Neuronal stem cell (in vitro differentiated cells): ENCODE measurements at regions not wholly inside any gene's neighbourhood (a gene's known extent, or its start where the extent isn't known, plus 50 kb on each side); places are given as distances from the start of the nearest gene placed in this dataset.

Source experiments
- DNase-seq: peaks from one replicate; pipeline ENCODE4 v3.0.0-alpha.2; 2013; ENCODE audit warnings: low spot score
- H2AFZ ChIP-seq: one replicate; pipeline ENCODE4 v1.6.1; 2013; ENCODE audit warnings: mild to moderate bottlenecking, low read length, inconsistent platforms
- H2AK5ac ChIP-seq: 2 replicates; pipeline ENCODE4 v1.6.1; 2013; ENCODE audit warnings: low read depth, mild to moderate bottlenecking, inconsistent platforms, low read length, moderate library complexity, mixed read lengths
- H2BK120ac ChIP-seq: 2 replicates; pipeline ENCODE4 v1.6.1; 2013; ENCODE audit warnings: low read depth, mild to moderate bottlenecking, inconsistent platforms, low read length, moderate library complexity, mixed read lengths
- H2BK12ac ChIP-seq: one replicate; pipeline ENCODE4 v1.6.1; 2013; ENCODE audit warnings: low read length, inconsistent platforms
- H2BK15ac ChIP-seq: 2 replicates; pipeline ENCODE4 v1.6.1; 2013; ENCODE audit warnings: mild to moderate bottlenecking, low read length, inconsistent platforms, mixed read lengths
- H2BK5ac ChIP-seq: one replicate; pipeline ENCODE4 v1.6.1; 2013; ENCODE audit warnings: inconsistent platforms, mild to moderate bottlenecking, low read length, moderate library complexity
- H3K14ac ChIP-seq: one replicate; pipeline ENCODE4 v1.6.1; 2013; ENCODE audit warnings: low read length, inconsistent platforms
- H3K18ac ChIP-seq: 2 replicates; pipeline ENCODE4 v1.6.1; 2013; ENCODE audit warnings: low read length, inconsistent platforms
- H3K23ac ChIP-seq: 2 replicates; pipeline ENCODE4 v1.6.1; 2013; ENCODE audit warnings: low read depth, mild to moderate bottlenecking, mixed read lengths, low read length, inconsistent platforms; ENCODE audit not compliant: poor library complexity
- H3K27ac ChIP-seq: replicated peaks from 3 replicates; pipeline ENCODE4 v1.5.1; 2013; ENCODE audit warnings: low read length, inconsistent platforms
- H3K27me3 ChIP-seq, 3 experiments: 2 replicates each; pipeline ENCODE4 v1.6.1; 2013; ENCODE audit warnings: low read length in 3 of 3, mild to moderate bottlenecking in 2 of 3, inconsistent platforms in 1 of 3, low read depth in 1 of 3, mixed read lengths in 1 of 3, moderate library complexity in 1 of 3; ENCODE audit not compliant: control insufficient read depth in 3 of 3, insufficient read depth in 3 of 3
- H3K36me3 ChIP-seq, 2 donors: replicated peaks in 1 of 2; 2 replicates each; pipeline ENCODE4 v1.6.1; 2013; ENCODE audit warnings: low read length in 2 of 2; ENCODE audit not compliant: control insufficient read depth in 2 of 2, insufficient read depth in 2 of 2
- H3K4ac ChIP-seq: 2 replicates; pipeline ENCODE4 v1.6.1; 2013; ENCODE audit warnings: inconsistent platforms, mild to moderate bottlenecking, low read length, moderate library complexity
- H3K4me1 ChIP-seq, 2 donors: 1 replicate in 1 of 2; 2 replicates in 1 of 2; pipeline ENCODE4 v1.6.1; 2013; ENCODE audit warnings: low read length in 2 of 2, low read depth in 1 of 2; ENCODE audit not compliant: control insufficient read depth in 2 of 2, insufficient read depth in 1 of 2
- H3K4me2 ChIP-seq: one replicate; pipeline ENCODE4 v1.6.1; 2013; ENCODE audit warnings: mild to moderate bottlenecking, low read length, inconsistent platforms; ENCODE audit not compliant: insufficient read depth, poor library complexity, severe bottlenecking
- H3K4me3 ChIP-seq, 2 donors: 2 replicates each; pipeline ENCODE4 v1.5.1; 2013; ENCODE audit warnings: low read length in 2 of 2, mild to moderate bottlenecking in 2 of 2, inconsistent platforms in 1 of 2, moderate library complexity in 1 of 2
- H3K79me1 ChIP-seq: one replicate; pipeline ENCODE4 v1.6.1; 2013; ENCODE audit warnings: low read depth, mild to moderate bottlenecking, inconsistent platforms, low read length, moderate library complexity
- H3K9ac ChIP-seq: one replicate; pipeline ENCODE4 v1.6.1; 2013; ENCODE audit warnings: mild to moderate bottlenecking, low read depth, low read length, inconsistent platforms; ENCODE audit not compliant: poor library complexity
- H3K9me3 ChIP-seq, 2 donors: replicated peaks in 1 of 2; 2 replicates each; pipeline versions ENCODE3 to v1.6.1; 2013; ENCODE audit warnings: low read length in 2 of 2, mild to moderate bottlenecking in 2 of 2, inconsistent platforms in 1 of 2, low read depth in 1 of 2, mixed read lengths in 1 of 2, moderate library complexity in 1 of 2; ENCODE audit not compliant: control insufficient read depth in 2 of 2, insufficient read depth in 1 of 2
- H4K8ac ChIP-seq: one replicate; pipeline ENCODE4 v1.6.1; 2013; ENCODE audit warnings: low read depth, mild to moderate bottlenecking, inconsistent platforms, low read length, moderate library complexity
- H4K91ac ChIP-seq: one replicate; pipeline ENCODE4 v1.6.1; 2013; ENCODE audit warnings: low read length, low read depth, mild to moderate bottlenecking, inconsistent platforms; ENCODE audit not compliant: poor library complexity
- WGBS, 2 donors: extraction: QIAGEN DNeasy Blood & Tissue Kit; methylation state at CpG; one replicate each; pipeline ENCODE4 v1.1.7; 2013; ENCODE audit warnings: missing lambda C conversion rate in 2 of 2, mixed read lengths in 1 of 2; ENCODE audit not compliant: insufficient read length in 2 of 2, insufficient replicate concordance in 1 of 2; ENCODE audit errors: extremely low coverage in 2 of 2; 5-methylcytosine and 5-hydroxymethylcytosine counted together

GRCh38 chr4:59805176-59805575, 1395.0 kb upstream of the ADGRL3 start:
- H3K9me3 ChIP-seq: no peaks in the 10 kb centered on the region
- no peak overlapping the region for H4K91ac ChIP-seq
- no peak overlapping the region for H2BK120ac ChIP-seq
- WGBS, 2 donors: no CpG with 5 or more reads among the region's 1 CpG
- no peak overlapping the region for H2AFZ ChIP-seq
- no peak overlapping the region for H2BK12ac ChIP-seq
- H3K4me1 ChIP-seq: no peaks in the 10 kb centered on the region
- H3K79me1 ChIP-seq: no peaks in the 10 kb centered on the region
- no peak overlapping the region for H3K27ac ChIP-seq
- no peak overlapping the region for H3K23ac ChIP-seq
- H3K36me3 ChIP-seq: no peaks in the 10 kb centered on the region
- H3K14ac ChIP-seq: no peak overlapping the region
- H3K9ac ChIP-seq: no peak overlapping the region
- H2AK5ac ChIP-seq: no peak overlapping the region
- no peak overlapping the region for H4K8ac ChIP-seq
- no peak overlapping the region for H3K18ac ChIP-seq
- H3K4ac ChIP-seq: no peak overlapping the region
- no peak overlapping the region for H3K4me3 ChIP-seq
- no peak for DNase-seq
- no peak overlapping the region for H2BK5ac ChIP-seq
- no peak overlapping the region for H2BK15ac ChIP-seq
- H3K4me2 ChIP-seq: no peak overlapping the region
- no peaks in the 10 kb centered on the region for H3K27me3 ChIP-seq

- Histone ChIP-seq H2BK5ac (no peak overlapping the region), H3K9ac (no peak overlapping the region), H2BK12ac (no peak overlapping the region), H2BK15ac (no peak overlapping the region), H2AK5ac (no peak overlapping the region), H3K4me3 (no peak overlapping the region), H2AFZ (peak overlapping the region; percentile 73), H4K91ac (no peak overlapping the region), H3K4me2 (no peak overlapping the region), H3K27me3 (no peaks in the 10 kb centered on the region), H3K4ac (no peak overlapping the region), H3K9me3 (no peaks in the 10 kb centered on the region), H3K4me1 (no peaks in the 10 kb centered on the region), H3K23ac (no peak overlapping the region), H4K8ac (no peak overlapping the region), H3K36me3 (no peaks in the 10 kb centered on the region), H3K14ac (no peak overlapping the region), H3K27ac (no peak overlapping the region), H3K18ac (no peak overlapping the region), H3K79me1 (no peaks in the 10 kb centered on the region), H2BK120ac (no peak overlapping the region)
- no peak for DNase-seq
- no CpG with 5 or more reads among the region's 4 CpGs for WGBS, 2 donors
Observed at GRCh38 chr4:59814402-59815010, 1385.6 kb upstream of the ADGRL3 start.

GRCh38 chr4:59818656-59819055, 1381.5 kb upstream of the ADGRL3 start:
- Histone ChIP-seq H3K9me3 (no peaks in the 10 kb centered on the region), H2BK15ac (no peak overlapping the region), H3K23ac (no peak overlapping the region), H3K79me1 (no peaks in the 10 kb centered on the region), H3K14ac (no peak overlapping the region), H2AFZ (peak overlapping the region; percentile 54), H2BK5ac (no peak overlapping the region), H3K18ac (no peak overlapping the region), H3K9ac (no peak overlapping the region), H3K4me3 (no peak overlapping the region), H2AK5ac (no peak overlapping the region), H3K4ac (no peak overlapping the region), H2BK12ac (no peak overlapping the region), H3K27me3 (no peaks in the 10 kb centered on the region), H4K8ac (no peak overlapping the region), H2BK120ac (no peak overlapping the region), H3K36me3 (no peaks in the 10 kb centered on the region), H3K4me1 (no peaks in the 10 kb centered on the region), H4K91ac (no peak overlapping the region), H3K4me2 (no peak overlapping the region), H3K27ac (no peak overlapping the region)
- DNase-seq: no peak
- no CpG with 5 or more reads among the region's 7 CpGs for WGBS, 2 donors

- Histone ChIP-seq H2BK15ac (no peak overlapping the region), H3K79me1 (no peaks in the 10 kb centered on the region), H3K27ac (no peak overlapping the region), H4K91ac (no peak overlapping the region), H2AFZ (no peak overlapping the region), H3K9ac (no peak overlapping the region), H3K9me3 (no peaks in the 10 kb centered on the region), H2BK120ac (no peak overlapping the region), H3K14ac (no peak overlapping the region), H3K36me3 (no peaks in the 10 kb centered on the region), H2BK5ac (no peak overlapping the region), H3K4me1 (no peaks in the 10 kb centered on the region), H3K4ac (no peak overlapping the region), H3K23ac (no peak overlapping the region), H3K27me3 (no peaks in the 10 kb centered on the region), H3K4me3 (no peak overlapping the region), H3K18ac (no peak overlapping the region), H4K8ac (no peak overlapping the region), H3K4me2 (no peak overlapping the region), H2AK5ac (no peak overlapping the region), H2BK12ac (no peak overlapping the region)
- DNase-seq: no peak
- WGBS, 2 donors: no CpG with 5 or more reads among the region's 2 CpGs
Observed at GRCh38 chr4:59823311-59823710, 1376.8 kb upstream of the ADGRL3 start.
